ENCODE measurements at regions not wholly inside any gene's neighbourhood (a gene's known extent, or its start where the extent isn't known, plus 50 kb on each side); places are given as distances from the start of the nearest gene placed in this dataset.

DNA sequence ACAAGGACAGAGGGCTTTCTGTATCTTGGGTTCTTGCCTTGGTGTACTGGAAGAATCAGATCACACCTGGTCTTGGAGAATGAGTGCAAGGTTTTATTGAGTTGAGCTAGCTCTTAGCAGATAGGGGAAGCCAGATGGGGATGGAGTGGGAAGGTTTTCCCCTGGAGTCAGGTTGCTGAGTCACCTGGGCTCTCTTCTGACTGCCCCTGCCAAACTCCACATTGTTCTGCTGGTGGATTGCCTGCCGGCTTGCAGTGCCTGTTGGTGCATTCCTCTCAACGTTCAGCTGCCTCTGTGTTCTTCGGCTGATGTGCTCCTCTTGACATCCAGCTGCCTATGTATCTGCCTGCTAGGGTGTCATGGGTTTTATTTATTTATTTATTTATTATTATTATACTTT is 1431.1 kb downstream of the CDH8 start:
- TF ChIP-seq, protein P1, sequence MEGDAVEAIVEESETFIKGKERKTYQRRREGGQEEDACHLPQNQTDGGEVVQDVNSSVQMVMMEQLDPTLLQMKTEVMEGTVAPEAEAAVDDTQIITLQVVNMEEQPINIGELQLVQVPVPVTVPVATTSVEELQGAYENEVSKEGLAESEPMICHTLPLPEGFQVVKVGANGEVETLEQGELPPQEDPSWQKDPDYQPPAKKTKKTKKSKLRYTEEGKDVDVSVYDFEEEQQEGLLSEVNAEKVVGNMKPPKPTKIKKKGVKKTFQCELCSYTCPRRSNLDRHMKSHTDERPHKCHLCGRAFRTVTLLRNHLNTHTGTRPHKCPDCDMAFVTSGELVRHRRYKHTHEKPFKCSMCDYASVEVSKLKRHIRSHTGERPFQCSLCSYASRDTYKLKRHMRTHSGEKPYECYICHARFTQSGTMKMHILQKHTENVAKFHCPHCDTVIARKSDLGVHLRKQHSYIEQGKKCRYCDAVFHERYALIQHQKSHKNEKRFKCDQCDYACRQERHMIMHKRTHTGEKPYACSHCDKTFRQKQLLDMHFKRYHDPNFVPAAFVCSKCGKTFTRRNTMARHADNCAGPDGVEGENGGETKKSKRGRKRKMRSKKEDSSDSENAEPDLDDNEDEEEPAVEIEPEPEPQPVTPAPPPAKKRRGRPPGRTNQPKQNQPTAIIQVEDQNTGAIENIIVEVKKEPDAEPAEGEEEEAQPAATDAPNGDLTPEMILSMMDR (IDR thresholded peaks at IDR 0.05): no peak
- no peak for TF ChIP-seq POLR2A (IDR thresholded peaks at IDR 0.05)
- no peak for TF ChIP-seq POLR2AphosphoS5 (IDR thresholded peaks at IDR 0.05)
